Keratinocyte (primary cell): ENCODE measurements at regions not wholly inside any gene's neighbourhood (a gene's known extent, or its start where the extent isn't known, plus 50 kb on each side); places are given as distances from the start of the nearest gene placed in this dataset.

ENCODE experiments used
- EZH2 ChIP-seq: IDR thresholded peaks from one replicate; pipeline ENCODE4 v1.6.1; 2012; ENCODE audit warnings: inconsistent platforms, mild to moderate bottlenecking, low read length, moderate library complexity
- TF ChIP-seq, protein P1 (sequence below), 3 experiments: IDR thresholded peaks in 1 of 3; conservative IDR thresholded peaks in 1 of 3; optimal IDR thresholded peaks in 1 of 3; 2 replicates in 2 of 3; 3 replicates in 1 of 3; pipeline versions ENCODE3 to v1.5.1; 2011; ENCODE audit warnings: low read length in 3 of 3, mild to moderate bottlenecking in 3 of 3, moderate library complexity in 2 of 3, control low read depth in 1 of 3, inconsistent platforms in 1 of 3; ENCODE audit not compliant: insufficient read depth in 2 of 3; ENCODE audit errors: extremely low read depth in 1 of 3

- TF ChIP-seq, protein P1, sequence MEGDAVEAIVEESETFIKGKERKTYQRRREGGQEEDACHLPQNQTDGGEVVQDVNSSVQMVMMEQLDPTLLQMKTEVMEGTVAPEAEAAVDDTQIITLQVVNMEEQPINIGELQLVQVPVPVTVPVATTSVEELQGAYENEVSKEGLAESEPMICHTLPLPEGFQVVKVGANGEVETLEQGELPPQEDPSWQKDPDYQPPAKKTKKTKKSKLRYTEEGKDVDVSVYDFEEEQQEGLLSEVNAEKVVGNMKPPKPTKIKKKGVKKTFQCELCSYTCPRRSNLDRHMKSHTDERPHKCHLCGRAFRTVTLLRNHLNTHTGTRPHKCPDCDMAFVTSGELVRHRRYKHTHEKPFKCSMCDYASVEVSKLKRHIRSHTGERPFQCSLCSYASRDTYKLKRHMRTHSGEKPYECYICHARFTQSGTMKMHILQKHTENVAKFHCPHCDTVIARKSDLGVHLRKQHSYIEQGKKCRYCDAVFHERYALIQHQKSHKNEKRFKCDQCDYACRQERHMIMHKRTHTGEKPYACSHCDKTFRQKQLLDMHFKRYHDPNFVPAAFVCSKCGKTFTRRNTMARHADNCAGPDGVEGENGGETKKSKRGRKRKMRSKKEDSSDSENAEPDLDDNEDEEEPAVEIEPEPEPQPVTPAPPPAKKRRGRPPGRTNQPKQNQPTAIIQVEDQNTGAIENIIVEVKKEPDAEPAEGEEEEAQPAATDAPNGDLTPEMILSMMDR (optimal IDR thresholded peaks at IDR 0.05 in 1 of 3, IDR thresholded peaks at IDR 0.05 in 1 of 3, conservative IDR thresholded peaks at IDR 0.05 in 1 of 3; ENCODE audit: extremely low read depth in 1 of 3, insufficient read depth in 2 of 3, low read length in 3 of 3): no peak
- no peak for TF ChIP-seq EZH2
These were observed 402.1 kb upstream of the MCTP2 start for GRCh38 chr15:93829115-93829870.
